ENCODE measurements at regions not wholly inside any gene's neighbourhood (a gene's known extent, or its start where the extent isn't known, plus 50 kb on each side); places are given as distances from the start of the nearest gene placed in this dataset.

- no peak for DNase-seq (ENCODE audit: low spot score)
These were observed 181.1 kb downstream of the TGFB2 start for GRCh38 chr1:218526198-218526580.

DNA sequence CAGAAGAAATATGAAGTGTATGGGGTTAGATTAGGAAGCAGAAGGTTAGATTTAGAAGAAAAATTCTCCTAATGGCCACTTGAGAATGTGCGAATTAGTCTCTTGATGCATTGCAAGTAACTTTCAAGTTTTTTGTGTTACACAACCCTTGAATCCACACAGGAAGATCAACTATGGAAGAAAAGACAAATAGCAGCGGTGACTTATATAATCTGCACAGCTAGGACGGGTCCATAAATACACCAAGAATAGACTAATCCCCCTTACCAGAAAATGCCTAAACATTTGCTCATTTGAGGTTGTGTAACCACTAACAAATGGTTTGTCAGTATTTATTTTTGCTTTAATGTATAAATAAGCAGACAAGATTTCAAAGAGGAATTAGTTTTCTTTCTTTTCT lies 182.6 kb downstream of the TGFB2 start:
- DNase-seq (ENCODE audit: low spot score), result no peak

- DNase-seq (ENCODE audit: low spot score), result no peak
These were observed 184.6 kb downstream of the TGFB2 start for GRCh38 chr1:218529646-218530300.

- no peak for DNase-seq (ENCODE audit: low spot score)
These were observed 186.8 kb downstream of the TGFB2 start for GRCh38 chr1:218531936-218532335.

GRCh38 chr1:218536296-218536986 lies 191.3 kb downstream of the TGFB2 start:
- DNase-seq (ENCODE audit: low spot score), result no peak

DNA sequence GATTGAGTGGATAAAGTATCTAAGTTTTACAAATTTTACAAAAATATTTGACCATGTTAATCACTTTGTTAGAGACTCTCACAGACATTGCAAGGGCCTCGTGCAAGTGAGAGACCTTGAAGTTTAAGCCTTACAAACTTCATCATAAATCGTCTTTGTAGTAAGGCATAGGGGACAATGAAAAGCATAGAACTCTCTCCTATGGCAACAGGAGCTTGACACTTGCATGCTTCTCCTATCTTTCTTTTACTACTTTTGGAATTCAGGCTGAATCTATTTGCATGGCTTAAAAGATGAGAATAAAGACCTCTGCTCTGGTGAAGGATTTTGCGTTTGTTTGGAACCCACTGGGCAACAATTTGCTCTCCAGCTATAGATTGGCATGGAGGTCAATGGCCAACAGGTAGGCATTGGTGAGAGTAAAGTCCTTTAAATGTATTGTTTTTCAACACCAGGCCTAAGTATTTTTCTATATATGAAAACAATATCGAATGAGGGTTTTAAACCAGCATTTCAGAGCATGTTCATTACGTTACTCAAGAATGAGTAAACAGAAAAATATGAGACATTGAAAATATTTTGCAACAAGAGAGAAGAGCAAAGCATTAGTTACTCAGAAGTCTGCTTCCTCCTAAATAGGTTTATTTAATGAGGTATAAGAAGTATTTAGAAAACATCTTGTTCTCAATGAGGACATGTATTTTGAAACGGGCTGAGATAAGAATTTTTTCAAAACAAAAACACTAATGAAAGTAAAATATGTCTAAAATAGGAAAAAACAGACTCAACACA lies 192.2 kb downstream of the TGFB2 start:
- no peak for DNase-seq (ENCODE audit: low spot score)

GRCh38 chr1:218538341-218538740 lies 193.2 kb downstream of the TGFB2 start:
- no peak for DNase-seq (ENCODE audit: low spot score)

DNA sequence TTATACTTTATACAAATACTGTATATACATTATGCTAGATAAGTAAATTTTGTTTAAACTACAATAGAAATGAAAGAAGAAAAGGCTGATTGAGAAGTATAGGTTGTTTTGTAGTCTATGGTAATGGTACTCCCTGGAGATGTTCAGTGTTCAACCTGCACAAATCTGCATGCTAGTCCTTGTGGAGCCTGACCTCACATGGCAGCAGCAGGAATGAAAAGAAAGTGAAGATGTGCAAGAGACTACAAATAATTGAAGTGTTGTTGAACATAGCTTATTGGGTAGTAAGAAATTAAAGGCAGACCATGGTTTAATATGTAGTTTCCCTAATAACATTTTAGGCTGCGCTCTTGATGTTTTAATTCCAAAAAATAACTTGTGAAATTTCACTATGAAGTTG lies 201.2 kb downstream of the TGFB2 start:
- DNase-seq (ENCODE audit: low spot score), result no peak

GRCh38 chr1:218547957-218548730 lies 203.0 kb downstream of the TGFB2 start:
- no peak for DNase-seq (ENCODE audit: low spot score)

DNA sequence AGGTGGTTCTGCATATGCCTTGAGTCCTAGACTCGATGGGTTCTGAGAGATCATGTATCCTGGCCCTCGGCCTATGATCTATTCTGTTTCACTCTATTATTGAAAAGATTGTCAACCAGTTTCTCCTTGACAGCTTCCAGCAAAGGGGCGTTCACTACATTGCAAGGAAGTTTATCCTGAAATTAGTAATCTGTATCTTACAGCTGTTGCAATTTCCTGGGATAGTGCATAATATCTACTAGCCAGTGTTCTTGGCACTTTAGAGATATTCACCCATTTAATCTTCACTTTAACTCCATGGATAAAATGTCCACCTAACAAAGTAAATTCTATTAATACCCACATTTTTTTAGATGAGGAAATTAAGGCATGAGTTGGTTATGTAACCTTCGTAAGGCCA lies 203.6 kb downstream of the TGFB2 start:
- DNase-seq (ENCODE audit: low spot score), result no peak

DNA sequence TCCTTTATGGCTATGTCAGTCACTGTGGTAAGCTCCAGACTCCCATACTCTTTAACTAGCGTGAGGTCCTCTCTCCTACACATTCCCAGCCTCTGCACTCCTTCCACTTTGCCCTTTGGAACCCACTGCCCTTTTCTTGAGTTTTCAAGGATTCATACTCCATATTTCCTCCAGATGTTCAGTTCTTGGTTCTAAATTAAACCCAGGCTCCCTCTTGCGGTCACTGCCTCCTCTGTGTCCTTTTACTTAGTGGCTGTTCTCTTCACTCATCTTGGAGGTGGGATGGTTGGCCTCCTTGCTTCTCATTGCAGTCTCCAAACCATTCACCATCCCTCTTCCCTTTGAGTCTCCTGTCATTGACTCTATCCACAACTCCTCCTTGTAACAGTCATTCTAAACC lies 208.1 kb downstream of the TGFB2 start:
- DNase-seq (ENCODE audit: low spot score), result no peak

DNA sequence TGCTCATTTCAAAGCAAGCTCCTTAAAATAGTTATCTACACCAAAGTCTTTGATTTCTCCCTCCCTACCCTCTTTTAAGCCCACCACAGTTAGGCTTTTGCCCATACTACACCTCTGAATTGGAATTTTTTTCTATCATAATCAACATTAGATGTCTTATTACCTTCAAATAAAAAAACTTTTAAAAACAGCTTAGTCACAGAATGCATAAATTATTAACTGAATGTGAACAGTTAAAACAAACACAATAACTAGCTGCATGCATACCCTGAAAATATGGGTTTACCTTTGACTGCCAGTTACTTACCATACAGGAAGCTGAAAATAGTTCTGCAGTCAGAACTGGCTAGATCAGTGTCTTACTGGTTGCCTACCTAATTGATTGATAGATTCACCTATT lies 210.9 kb downstream of the TGFB2 start:
- DNase-seq (ENCODE audit: low spot score), result no peak

DNA sequence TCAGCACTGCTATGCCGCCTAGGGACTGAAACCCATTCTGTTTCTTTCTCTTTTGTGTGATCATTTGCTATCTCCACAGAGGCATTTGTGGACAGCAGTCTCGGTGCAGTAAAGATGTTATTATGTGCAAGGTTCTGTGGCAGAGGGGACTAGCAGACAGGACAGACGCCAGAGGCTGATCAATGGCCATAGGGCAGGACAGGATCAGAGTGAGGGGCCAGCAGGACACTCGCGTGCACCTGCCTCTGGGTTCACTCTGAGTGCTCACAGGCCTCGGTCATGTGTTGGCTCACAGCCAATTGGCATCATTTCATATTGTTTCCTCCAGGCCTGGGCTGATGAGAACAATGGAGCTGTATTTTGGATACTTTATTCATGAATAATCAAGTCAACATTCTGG lies 212.6 kb downstream of the TGFB2 start:
- DNase-seq (ENCODE audit: low spot score), result peak; percentile 39

GRCh38 chr1:218558271-218558810 lies 213.2 kb downstream of the TGFB2 start:
- no peak for DNase-seq (ENCODE audit: low spot score)

DNA sequence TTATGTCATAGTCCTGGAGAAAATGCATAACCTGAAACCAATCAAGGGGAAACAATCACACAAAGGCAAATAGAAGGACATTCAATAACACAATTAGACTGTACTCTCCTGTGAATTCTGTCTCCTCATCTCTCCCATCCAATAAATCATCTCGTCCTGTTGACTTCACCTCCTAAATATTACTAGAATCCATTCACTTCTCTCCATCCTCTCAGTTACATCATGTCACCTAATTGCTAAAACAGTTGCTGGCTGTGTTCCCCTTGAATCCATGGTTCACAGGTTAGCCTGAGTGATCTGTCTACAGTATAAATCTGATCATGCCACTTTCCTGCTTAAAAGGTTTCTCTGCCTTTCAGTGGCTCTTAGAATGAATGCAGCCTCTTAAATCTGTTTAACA lies 220.2 kb downstream of the TGFB2 start:
- DNase-seq (ENCODE audit: low spot score), result no peak

GRCh38 chr1:218568962-218569550 lies 223.9 kb downstream of the TGFB2 start:
- no peak for DNase-seq (ENCODE audit: low spot score)

GRCh38 chr1:218570456-218570855 lies 225.3 kb downstream of the TGFB2 start:
- no peak for DNase-seq (ENCODE audit: low spot score)

- no peak for DNase-seq (ENCODE audit: low spot score)
These were observed 226.4 kb downstream of the TGFB2 start for GRCh38 chr1:218571491-218571890.

DNA sequence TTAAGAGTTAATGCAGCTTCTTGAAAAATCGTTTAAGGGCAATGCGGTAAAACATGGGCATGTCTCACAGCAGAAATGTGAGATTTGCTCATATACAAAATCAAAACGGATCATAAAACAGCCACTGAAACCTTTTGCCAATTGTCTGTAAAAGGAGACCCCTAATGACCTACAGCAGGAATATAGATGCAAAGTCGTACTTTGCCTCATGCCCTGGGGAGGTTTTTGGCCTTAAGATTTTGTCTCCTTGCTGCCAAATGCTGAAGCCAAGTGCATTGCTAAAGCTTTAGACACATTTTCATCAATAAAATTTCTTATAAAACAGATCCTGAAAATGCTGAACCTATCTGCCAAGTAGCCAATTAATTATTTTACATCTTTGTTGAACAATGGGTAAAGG lies 226.9 kb downstream of the TGFB2 start:
- no peak for DNase-seq (ENCODE audit: low spot score)

GRCh38 chr1:218573925-218574324 lies 228.8 kb downstream of the TGFB2 start:
- no peak for DNase-seq (ENCODE audit: low spot score)

DNA sequence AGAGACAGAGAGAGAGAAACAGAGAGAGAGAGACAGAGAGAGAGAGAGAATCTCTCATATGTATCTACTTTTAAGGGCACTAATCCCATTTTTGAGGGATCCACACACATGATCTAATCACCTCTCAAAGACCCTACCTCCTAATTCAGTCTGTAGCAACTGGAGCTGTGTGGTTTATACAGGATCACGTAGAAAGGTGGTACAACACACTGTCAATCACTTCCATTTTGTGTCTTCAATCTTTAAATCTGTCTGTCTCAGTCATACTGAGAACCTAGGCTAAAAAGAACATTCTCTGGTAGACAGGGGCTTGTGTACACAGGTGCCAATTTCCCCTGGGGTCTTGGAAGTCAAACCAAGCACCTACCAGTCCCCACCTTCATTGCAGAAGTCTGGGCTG lies 229.9 kb downstream of the TGFB2 start:
- DNase-seq (ENCODE audit: low spot score), result no peak

DNA sequence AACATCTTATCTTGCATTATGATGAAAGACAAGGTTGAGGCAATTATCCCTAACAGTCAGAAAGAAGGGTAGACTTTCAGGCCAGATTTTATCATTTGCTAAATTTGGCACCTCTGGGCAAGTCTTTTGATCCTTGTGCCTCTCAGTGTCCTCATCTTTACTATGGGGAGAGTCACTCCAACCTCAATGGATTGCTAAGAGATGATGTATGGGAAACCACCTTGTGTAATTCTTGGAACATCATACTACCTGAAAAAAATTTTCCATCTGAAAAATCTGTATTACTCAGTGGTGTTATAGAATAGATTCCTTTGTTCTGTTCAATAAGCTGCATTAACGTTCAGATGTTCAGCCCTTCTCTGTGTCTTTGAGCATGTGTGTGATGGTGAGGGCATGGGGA lies 230.7 kb downstream of the TGFB2 start:
- DNase-seq (ENCODE audit: low spot score), result no peak

Measured in Ammon's horn (tissue), 1 donor.